C4-2B (cell line): ENCODE measurements at regions not wholly inside any gene's neighbourhood (a gene's known extent, or its start where the extent isn't known, plus 50 kb on each side); places are given as distances from the start of the nearest gene placed in this dataset.

Experiments
- ZFX ChIP-seq: fragments of 450-650 bp; IDR thresholded peaks from 2 replicates; pipeline ENCODE4 v1.6.1; 2017
- TF ChIP-seq, protein P1 (sequence below): fragments of 450-650 bp; conservative IDR thresholded peaks from 2 replicates; pipeline ENCODE4 v1.5.1; 2017; ENCODE audit warnings: mild to moderate bottlenecking

DNA sequence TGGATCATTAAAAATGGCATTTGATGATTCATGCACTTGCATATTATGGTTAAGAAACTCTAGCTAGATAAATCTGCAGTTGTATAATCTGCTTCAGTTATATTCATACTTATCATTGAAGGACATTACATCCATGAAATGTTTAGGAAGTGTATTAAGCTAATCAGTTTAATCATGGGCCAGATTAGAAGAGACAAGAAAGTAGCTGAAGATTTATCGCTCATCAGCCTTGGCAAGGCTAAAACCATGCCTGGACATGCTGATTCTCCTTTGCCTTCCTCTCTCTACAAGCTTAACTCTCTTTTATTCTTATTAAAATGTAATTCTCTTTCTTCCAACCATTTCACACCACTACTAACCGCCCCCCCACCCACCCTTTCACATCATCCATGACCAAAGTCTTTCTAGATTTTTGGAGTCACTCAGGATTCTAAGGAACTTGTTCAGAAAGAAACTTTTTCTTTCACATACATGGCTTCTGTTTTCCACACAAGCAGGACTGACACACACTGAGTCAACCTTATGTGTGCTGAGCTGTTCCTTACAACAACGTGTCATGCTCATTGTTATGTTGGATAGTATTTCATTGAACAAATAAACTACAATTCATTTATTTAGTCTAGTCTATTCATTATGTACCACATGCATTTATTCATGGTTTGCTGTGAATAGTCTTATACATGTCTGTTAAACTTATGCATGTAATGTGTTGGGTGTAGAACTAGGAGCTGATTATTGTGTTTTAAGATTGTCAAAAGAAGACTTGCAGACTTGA is 227.3 kb upstream of the SP8 start:
- TF ChIP-seq, protein P1, sequence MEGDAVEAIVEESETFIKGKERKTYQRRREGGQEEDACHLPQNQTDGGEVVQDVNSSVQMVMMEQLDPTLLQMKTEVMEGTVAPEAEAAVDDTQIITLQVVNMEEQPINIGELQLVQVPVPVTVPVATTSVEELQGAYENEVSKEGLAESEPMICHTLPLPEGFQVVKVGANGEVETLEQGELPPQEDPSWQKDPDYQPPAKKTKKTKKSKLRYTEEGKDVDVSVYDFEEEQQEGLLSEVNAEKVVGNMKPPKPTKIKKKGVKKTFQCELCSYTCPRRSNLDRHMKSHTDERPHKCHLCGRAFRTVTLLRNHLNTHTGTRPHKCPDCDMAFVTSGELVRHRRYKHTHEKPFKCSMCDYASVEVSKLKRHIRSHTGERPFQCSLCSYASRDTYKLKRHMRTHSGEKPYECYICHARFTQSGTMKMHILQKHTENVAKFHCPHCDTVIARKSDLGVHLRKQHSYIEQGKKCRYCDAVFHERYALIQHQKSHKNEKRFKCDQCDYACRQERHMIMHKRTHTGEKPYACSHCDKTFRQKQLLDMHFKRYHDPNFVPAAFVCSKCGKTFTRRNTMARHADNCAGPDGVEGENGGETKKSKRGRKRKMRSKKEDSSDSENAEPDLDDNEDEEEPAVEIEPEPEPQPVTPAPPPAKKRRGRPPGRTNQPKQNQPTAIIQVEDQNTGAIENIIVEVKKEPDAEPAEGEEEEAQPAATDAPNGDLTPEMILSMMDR: no peak
- no peak for TF ChIP-seq ZFX
